Fibroblast of the aortic adventitia (primary cell): ENCODE measurements at regions not wholly inside any gene's neighbourhood (a gene's known extent, or its start where the extent isn't known, plus 50 kb on each side); places are given as distances from the start of the nearest gene placed in this dataset.
A peak's percentile ranks its signal among the peaks of the same experiment; 100 is the strongest.

ENCODE experiments used
- DNase-seq: peaks from one replicate; pipeline ENCODE4 v3.0.0-alpha.2; 2010; ENCODE audit warnings: low read depth
- H3K4me3 ChIP-seq: 2 replicates; pipeline ENCODE4 v1.5.1; 2011; ENCODE audit warnings: low read depth, mild to moderate bottlenecking, control low read depth, low read length, moderate library complexity
- TF ChIP-seq, protein P1 (sequence below): IDR thresholded peaks from 2 replicates; pipeline ENCODE4 v1.5.1; 2011; ENCODE audit warnings: mild to moderate bottlenecking, low read length, control low read depth, inconsistent platforms; ENCODE audit not compliant: insufficient read depth

- peak overlapping the region; percentile 43 for H3K4me3 ChIP-seq
- TF ChIP-seq, protein P1, sequence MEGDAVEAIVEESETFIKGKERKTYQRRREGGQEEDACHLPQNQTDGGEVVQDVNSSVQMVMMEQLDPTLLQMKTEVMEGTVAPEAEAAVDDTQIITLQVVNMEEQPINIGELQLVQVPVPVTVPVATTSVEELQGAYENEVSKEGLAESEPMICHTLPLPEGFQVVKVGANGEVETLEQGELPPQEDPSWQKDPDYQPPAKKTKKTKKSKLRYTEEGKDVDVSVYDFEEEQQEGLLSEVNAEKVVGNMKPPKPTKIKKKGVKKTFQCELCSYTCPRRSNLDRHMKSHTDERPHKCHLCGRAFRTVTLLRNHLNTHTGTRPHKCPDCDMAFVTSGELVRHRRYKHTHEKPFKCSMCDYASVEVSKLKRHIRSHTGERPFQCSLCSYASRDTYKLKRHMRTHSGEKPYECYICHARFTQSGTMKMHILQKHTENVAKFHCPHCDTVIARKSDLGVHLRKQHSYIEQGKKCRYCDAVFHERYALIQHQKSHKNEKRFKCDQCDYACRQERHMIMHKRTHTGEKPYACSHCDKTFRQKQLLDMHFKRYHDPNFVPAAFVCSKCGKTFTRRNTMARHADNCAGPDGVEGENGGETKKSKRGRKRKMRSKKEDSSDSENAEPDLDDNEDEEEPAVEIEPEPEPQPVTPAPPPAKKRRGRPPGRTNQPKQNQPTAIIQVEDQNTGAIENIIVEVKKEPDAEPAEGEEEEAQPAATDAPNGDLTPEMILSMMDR = peak; percentile 87
- DNase-seq = peak; percentile 54
Observed at GRCh38 chr2:205925373-205926337, 160.3 kb downstream of the INO80D start.

DNA sequence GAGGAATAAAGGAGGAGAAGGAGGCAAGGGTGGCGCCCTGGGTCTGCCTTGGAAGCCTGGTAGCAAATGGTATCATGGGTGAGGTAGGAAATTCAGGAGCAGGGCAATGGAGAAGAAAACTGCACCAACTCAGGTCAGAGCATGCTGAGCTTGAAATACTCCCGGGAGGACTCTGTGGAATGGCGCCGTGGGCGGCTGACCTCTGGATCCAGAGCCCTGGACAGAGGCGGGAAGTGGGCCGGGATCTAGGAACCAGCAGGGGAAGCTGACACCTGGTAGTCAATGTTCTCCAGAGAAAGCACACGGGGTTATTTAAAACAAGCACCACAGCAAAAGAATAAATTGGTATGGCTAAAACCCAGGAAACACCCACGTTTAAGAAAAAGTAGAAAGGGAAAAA, 161.3 kb downstream of the INO80D start:
- no peak for DNase-seq
- no peak overlapping the region for H3K4me3 ChIP-seq
- TF ChIP-seq, protein P1 = no peak

DNA sequence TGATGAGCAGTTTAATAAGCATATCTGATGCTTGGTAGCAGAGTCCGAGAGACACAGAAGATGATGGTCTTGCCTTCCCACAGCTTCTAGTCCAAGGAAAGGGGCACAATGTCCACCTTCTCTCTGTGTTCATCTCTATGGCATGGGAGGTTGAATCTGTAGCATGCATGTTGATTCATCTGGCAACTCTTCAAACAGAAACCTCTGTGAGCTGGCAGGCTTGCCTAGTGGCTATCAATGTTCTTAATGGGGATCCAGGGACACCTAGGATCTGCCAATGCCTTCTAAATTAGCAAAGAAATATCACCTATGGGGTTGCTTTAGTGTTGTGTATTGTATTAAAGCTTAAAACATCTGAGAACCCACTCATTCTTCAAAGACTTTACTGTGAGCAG, 170.8 kb downstream of the INO80D start:
- no peak overlapping the region for H3K4me3 ChIP-seq
- no peak for DNase-seq
- TF ChIP-seq, protein P1 = no peak

GRCh38 chr2:205914213-205915129, 171.5 kb downstream of the INO80D start:
- TF ChIP-seq, protein P1 = no peak
- no peak for DNase-seq
- no peak overlapping the region for H3K4me3 ChIP-seq

GRCh38 chr2:205913668-205914067, 172.3 kb downstream of the INO80D start:
- DNase-seq = no peak
- no peak overlapping the region for H3K4me3 ChIP-seq
- TF ChIP-seq, protein P1 = no peak

DNA sequence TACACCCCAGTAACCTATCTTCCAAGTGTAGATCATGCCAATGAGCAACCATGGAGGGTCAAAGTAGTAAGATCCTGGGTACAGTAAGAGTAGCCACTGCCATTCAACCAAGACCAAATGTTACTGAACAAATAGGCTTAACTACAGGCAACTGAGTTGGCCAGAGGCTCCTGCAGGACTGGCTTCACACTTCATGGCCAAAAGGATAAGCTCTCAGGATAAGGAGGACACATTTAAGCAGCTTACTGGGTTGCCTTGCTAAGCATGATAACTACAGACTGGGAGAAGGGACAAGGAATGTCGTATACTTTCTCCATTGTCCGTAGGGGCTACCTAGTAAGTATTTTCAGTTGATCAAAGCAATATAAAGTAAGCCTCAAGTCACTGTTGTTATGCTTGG, 174.7 kb downstream of the INO80D start:
- no peak overlapping the region for H3K4me3 ChIP-seq
- TF ChIP-seq, protein P1 = no peak
- DNase-seq = no peak
